ENCODE measurements at regions not wholly inside any gene's neighbourhood (a gene's known extent, or its start where the extent isn't known, plus 50 kb on each side); places are given as distances from the start of the nearest gene placed in this dataset.

GRCh38 chr16:65758620-65759019 is 607.9 kb upstream of the CDH5 start:
- H3K27me3 ChIP-seq (ENCODE audit: control insufficient read depth, low read length) = no peaks in the 10 kb centered on the region
- no peak overlapping the region for H3K27ac ChIP-seq (ENCODE audit: low read depth, low read length)
- H4K20me1 ChIP-seq (ENCODE audit: control insufficient read depth, insufficient read depth, low read depth, low read length) = no peaks in the 10 kb centered on the region
- no peaks in the 10 kb centered on the region for H3K79me2 ChIP-seq (ENCODE audit: control insufficient read depth, low read length)
- TF ChIP-seq EZH2phosphoT487 (IDR thresholded peaks at IDR 0.05; ENCODE audit: borderline replicate concordance, low read length) (no peak), CTCF (IDR thresholded peaks at IDR 0.05; ENCODE audit: low read depth, low read length, poor library complexity, severe bottlenecking) (no peak)
- no peaks in the 10 kb centered on the region for H3K4me1 ChIP-seq (ENCODE audit: control insufficient read depth, low read length)
- H3K9me3 ChIP-seq (ENCODE audit: control insufficient read depth, insufficient read depth, low read length) = no peaks in the 10 kb centered on the region; the same call in 1 of the 2 replicates
- no peak overlapping the region for H3K4me3 ChIP-seq (ENCODE audit: low read length)
- H3K9me2 ChIP-seq (replicated peaks; ENCODE audit: control insufficient read depth, low read length) = no peaks in the 10 kb centered on the region
- no peaks in the 10 kb centered on the region for H3K36me3 ChIP-seq (ENCODE audit: control insufficient read depth, low read length)
- H3F3A ChIP-seq (ENCODE audit: control insufficient read depth, insufficient read depth) = no peaks in the 10 kb centered on the region
- H3K4me2 ChIP-seq (ENCODE audit: low read length) = no peak overlapping the region

- no peak overlapping the region for H3K4me2 ChIP-seq (ENCODE audit: low read length)
- H3K4me3 ChIP-seq (ENCODE audit: low read length) = no peak overlapping the region
- H4K20me1 ChIP-seq (ENCODE audit: control insufficient read depth, insufficient read depth, low read depth, low read length) = no peaks in the 10 kb centered on the region
- no peaks in the 10 kb centered on the region for H3K79me2 ChIP-seq (ENCODE audit: control insufficient read depth, low read length)
- TF ChIP-seq EZH2phosphoT487 (IDR thresholded peaks at IDR 0.05; ENCODE audit: borderline replicate concordance, low read length) (no peak), CTCF (IDR thresholded peaks at IDR 0.05; ENCODE audit: low read depth, low read length, poor library complexity, severe bottlenecking) (no peak)
- H3K36me3 ChIP-seq (ENCODE audit: control insufficient read depth, low read length) = no peaks in the 10 kb centered on the region
- H3F3A ChIP-seq (ENCODE audit: control insufficient read depth, insufficient read depth) = no peaks in the 10 kb centered on the region
- no peaks in the 10 kb centered on the region for H3K9me2 ChIP-seq (replicated peaks; ENCODE audit: control insufficient read depth, low read length)
- H3K9me3 ChIP-seq (ENCODE audit: control insufficient read depth, insufficient read depth, low read length) = no peaks in the 10 kb centered on the region; the same call in 1 of the 2 replicates
- H3K4me1 ChIP-seq (ENCODE audit: control insufficient read depth, low read length) = no peaks in the 10 kb centered on the region
- H3K27me3 ChIP-seq (ENCODE audit: control insufficient read depth, low read length) = no peaks in the 10 kb centered on the region
- H3K27ac ChIP-seq (ENCODE audit: low read depth, low read length) = no peak overlapping the region
Observed at GRCh38 chr16:65757064-65757463, 609.4 kb upstream of the CDH5 start.

- no peaks in the 10 kb centered on the region; the same call in 1 of the 2 replicates for H3K9me3 ChIP-seq (ENCODE audit: control insufficient read depth, insufficient read depth, low read length)
- H3F3A ChIP-seq (ENCODE audit: control insufficient read depth, insufficient read depth) = no peaks in the 10 kb centered on the region
- H3K27ac ChIP-seq (ENCODE audit: low read depth, low read length) = no peak overlapping the region
- no peaks in the 10 kb centered on the region for H3K27me3 ChIP-seq (ENCODE audit: control insufficient read depth, low read length)
- H3K4me3 ChIP-seq (ENCODE audit: low read length) = no peak overlapping the region
- no peak overlapping the region for H3K4me2 ChIP-seq (ENCODE audit: low read length)
- TF ChIP-seq CTCF (IDR thresholded peaks at IDR 0.05; ENCODE audit: low read depth, low read length, poor library complexity, severe bottlenecking) (no peak), EZH2phosphoT487 (IDR thresholded peaks at IDR 0.05; ENCODE audit: borderline replicate concordance, low read length) (no peak)
- no peaks in the 10 kb centered on the region for H3K36me3 ChIP-seq (ENCODE audit: control insufficient read depth, low read length)
- no peaks in the 10 kb centered on the region for H3K4me1 ChIP-seq (ENCODE audit: control insufficient read depth, low read length)
- H3K9me2 ChIP-seq (replicated peaks; ENCODE audit: control insufficient read depth, low read length) = no peaks in the 10 kb centered on the region
- H4K20me1 ChIP-seq (ENCODE audit: control insufficient read depth, insufficient read depth, low read depth, low read length) = no peaks in the 10 kb centered on the region
- no peaks in the 10 kb centered on the region for H3K79me2 ChIP-seq (ENCODE audit: control insufficient read depth, low read length)
Observed at GRCh38 chr16:65756163-65756562, 610.3 kb upstream of the CDH5 start.

All from DOHH2 (cell line).